ENCODE measurements at regions not wholly inside any gene's neighbourhood (a gene's known extent, or its start where the extent isn't known, plus 50 kb on each side); places are given as distances from the start of the nearest gene placed in this dataset.

GRCh38 chr14:75350505-75351060, 72.0 kb downstream of the FOS start:
- Histone ChIP-seq H3K27me3 (no peaks in the 10 kb centered on the region), H3K4me3 (no peak overlapping the region), H3K27ac (no peak overlapping the region), H3K9me3 (no peaks in the 10 kb centered on the region), H3K4me1 (no peaks in the 10 kb centered on the region), H3K36me3 (no peaks in the 10 kb centered on the region)
- TF ChIP-seq CTCF (IDR thresholded peaks at IDR 0.05) = no peak
- intact Hi-C loops (cut with DNase I; ENCODE audit: low total_unique reads) = no loop called here
- DNase-seq = no peak

- H3K36me3 ChIP-seq = no peaks in the 10 kb centered on the region
- H3K4me3 ChIP-seq = no peak overlapping the region
- no peaks in the 10 kb centered on the region for H3K9me3 ChIP-seq
- peaks cover 0 to 36% (median 19%) of the 10 kb centered on the region in 4 donors for H3K4me1 ChIP-seq
- DNase-seq = no peak
- no peak for TF ChIP-seq CTCF (IDR thresholded peaks at IDR 0.05)
- intact Hi-C loops (cut with DNase I; ENCODE audit: low total_unique reads) = no loop called here
- no peak overlapping the region for H3K27ac ChIP-seq
- H3K27me3 ChIP-seq = no peaks in the 10 kb centered on the region
Observed at GRCh38 chr14:75359098-75359497, 68.7 kb upstream of the JDP2 start.

- no peak for TF ChIP-seq CTCF (IDR thresholded peaks at IDR 0.05)
- no peak overlapping the region for H3K4me3 ChIP-seq
- intact Hi-C loops (cut with DNase I; ENCODE audit: low total_unique reads) = loop anchor here (5.0 kb wide), 1 partner anchor 36 kb away; no protein-coding TSS in a partner anchor
- no peaks in the 10 kb centered on the region for H3K27me3 ChIP-seq
- no peaks in the 10 kb centered on the region for H3K36me3 ChIP-seq
- H3K27ac ChIP-seq = peak overlapping the region; percentile 79 to 80
- no peaks in the 10 kb centered on the region for H3K9me3 ChIP-seq
- DNase-seq = no peak
- peaks cover 0 to 37% (median 20%) of the 10 kb centered on the region in 4 donors for H3K4me1 ChIP-seq
Observed at GRCh38 chr14:75361041-75361440, 66.8 kb upstream of the JDP2 start.

- H3K36me3 ChIP-seq = no peaks in the 10 kb centered on the region
- intact Hi-C loops (cut with DNase I; ENCODE audit: low total_unique reads) = loop anchor here (5.0 kb wide), 1 partner anchor 35 kb away; no protein-coding TSS in a partner anchor
- peak; percentile 71 to 85 for DNase-seq
- H3K4me3 ChIP-seq = peak overlapping the region; percentile 11 to 28
- H3K9me3 ChIP-seq = no peaks in the 10 kb centered on the region
- H3K4me1 ChIP-seq = peaks cover 0 to 37% (median 20%) of the 10 kb centered on the region in 4 donors
- TF ChIP-seq CTCF (IDR thresholded peaks at IDR 0.05) = no peak
- peak overlapping the region; percentile 79 to 80 for H3K27ac ChIP-seq
- no peaks in the 10 kb centered on the region for H3K27me3 ChIP-seq
Observed at GRCh38 chr14:75361751-75362433, 65.9 kb upstream of the JDP2 start.

GRCh38 chr14:75363130-75363529, 64.7 kb upstream of the JDP2 start:
- Histone ChIP-seq H3K27ac (peak overlapping the region; percentile 79 to 80), H3K27me3 (no peaks in the 10 kb centered on the region), H3K9me3 (no peaks in the 10 kb centered on the region), H3K36me3 (no peaks in the 10 kb centered on the region), H3K4me1 (peaks cover 0 to 37% (median 20%) of the 10 kb centered on the region in 4 donors), H3K4me3 (no peak overlapping the region)
- intact Hi-C loops (cut with DNase I; ENCODE audit: low total_unique reads) = loop anchor here (5.0 kb wide), 1 partner anchor 34 kb away; no protein-coding TSS in a partner anchor
- no peak for DNase-seq
- no peak for TF ChIP-seq CTCF (IDR thresholded peaks at IDR 0.05)
